ENCODE measurements at regions not wholly inside any gene's neighbourhood (a gene's known extent, or its start where the extent isn't known, plus 50 kb on each side); places are given as distances from the start of the nearest gene placed in this dataset.
A peak's percentile ranks its signal among the peaks of the same experiment; 100 is the strongest.
"Not testable (repeated sequence)": the region's sequence is repeated elsewhere in the genome, so short reads cannot be mapped to it uniquely, and the experiment has no call there.

DNA sequence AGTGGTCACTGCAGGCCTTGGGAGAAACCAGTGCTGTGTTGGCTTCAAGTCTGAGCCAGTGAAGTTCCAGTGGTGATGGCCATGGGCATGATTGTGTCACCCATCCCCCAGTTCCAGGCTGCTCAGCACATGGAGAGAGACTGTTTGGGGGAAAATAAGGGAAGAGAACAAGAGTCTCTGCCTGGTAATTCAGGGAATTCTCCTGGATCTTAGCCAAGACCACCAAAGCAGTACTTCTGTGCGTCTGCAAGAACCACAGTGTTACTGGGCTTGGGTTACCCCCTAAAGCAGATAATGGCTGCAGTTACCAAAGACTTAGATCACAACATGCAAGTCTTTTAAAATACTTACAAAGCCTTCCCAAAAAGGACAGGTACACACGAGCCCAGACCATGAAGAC, 225.0 kb upstream of the SEMA3C start:
- DNase-seq = peak; percentile 43 to 66
- H3K27me3 ChIP-seq = no peaks in the 10 kb centered on the region
- peaks cover 9% of the 10 kb centered on the region for H3K9me3 ChIP-seq (replicated peaks)
- peaks cover 13% of the 10 kb centered on the region for H3K4me1 ChIP-seq
- H3K4me3 ChIP-seq = no peak overlapping the region
- no peak overlapping the region for H3K27ac ChIP-seq
- H3K36me3 ChIP-seq = no peaks in the 10 kb centered on the region

DNA sequence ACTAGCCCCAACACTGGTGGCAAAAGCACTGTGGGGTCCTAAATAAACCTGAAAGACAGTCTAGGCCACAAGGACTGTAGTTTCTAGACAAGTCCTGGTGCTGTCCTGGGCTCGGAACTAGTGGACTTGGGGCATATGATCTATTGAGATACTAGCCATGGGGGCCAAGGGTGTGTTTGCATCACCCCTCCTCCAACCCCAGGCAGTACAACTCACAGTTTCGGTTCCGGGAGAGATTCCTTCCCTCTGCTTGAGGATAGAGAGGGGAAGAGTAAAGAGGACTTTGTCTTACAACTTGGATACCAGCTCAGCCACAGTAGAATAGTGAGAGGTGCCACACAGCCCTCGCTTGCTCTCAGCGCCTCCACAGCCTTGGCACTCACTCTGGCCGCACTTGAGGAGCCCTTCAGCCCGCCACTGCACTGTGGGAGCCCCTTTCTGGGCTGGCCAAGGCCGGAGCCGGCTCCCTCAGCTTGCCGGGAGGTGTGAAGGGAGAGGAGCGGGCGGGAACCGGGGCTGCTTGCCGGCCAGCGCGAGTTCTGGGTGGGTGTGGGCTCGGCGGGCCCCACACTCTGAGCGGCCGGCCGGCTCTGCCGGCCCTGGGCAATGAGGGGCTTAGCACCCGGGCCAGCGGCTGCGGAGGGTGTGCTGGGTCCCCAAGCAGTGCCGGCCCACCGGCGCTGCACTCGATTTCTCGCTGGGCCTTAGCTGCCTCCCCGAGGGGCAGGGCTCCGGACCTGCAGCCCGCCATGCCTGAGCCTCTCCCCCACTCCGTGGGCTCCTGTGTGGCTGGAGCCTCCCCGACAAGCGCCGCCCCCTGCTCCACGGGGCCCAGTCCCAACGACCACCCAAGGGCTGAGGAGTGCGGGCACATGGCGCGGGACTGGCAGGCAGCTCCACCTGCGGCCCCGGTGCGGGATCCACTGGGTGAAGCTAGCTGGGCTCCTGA, 222.7 kb upstream of the SEMA3C start:
- H3K36me3 ChIP-seq; H3K27me3 ChIP-seq; H3K4me3 ChIP-seq; DNase-seq; H3K27ac ChIP-seq; H3K4me1 ChIP-seq; H3K9me3 ChIP-seq (replicated peaks): not testable (repeated sequence)

- Histone ChIP-seq H3K9me3 (replicated peaks) (peaks cover 5% of the 10 kb centered on the region), H3K27me3 (no peaks in the 10 kb centered on the region), H3K4me1 (peaks cover 9% of the 10 kb centered on the region), H3K36me3 (no peaks in the 10 kb centered on the region), H3K27ac (no peak overlapping the region), H3K4me3 (no peak overlapping the region)
- no peak for DNase-seq
These were observed 221.9 kb upstream of the SEMA3C start for GRCh38 chr7:81140775-81141174.

GRCh38 chr7:81140252-81140651, 221.4 kb upstream of the SEMA3C start:
- Histone ChIP-seq H3K36me3 (no peaks in the 10 kb centered on the region), H3K9me3 (replicated peaks) (no peaks in the 10 kb centered on the region), H3K4me3 (no peak overlapping the region), H3K27ac (no peak overlapping the region), H3K4me1 (peaks cover 9% of the 10 kb centered on the region), H3K27me3 (no peaks in the 10 kb centered on the region)
- DNase-seq = no peak

- no peaks in the 10 kb centered on the region for H3K9me3 ChIP-seq (replicated peaks)
- peaks cover 5% of the 10 kb centered on the region for H3K4me1 ChIP-seq
- no peak overlapping the region for H3K27ac ChIP-seq
- DNase-seq = no peak
- H3K36me3 ChIP-seq = no peaks in the 10 kb centered on the region
- no peaks in the 10 kb centered on the region for H3K27me3 ChIP-seq
- no peak overlapping the region for H3K4me3 ChIP-seq
These were observed 220.0 kb upstream of the SEMA3C start for GRCh38 chr7:81138870-81139269.

GRCh38 chr7:81135324-81135723, 216.5 kb upstream of the SEMA3C start:
- Histone ChIP-seq H3K36me3 (no peaks in the 10 kb centered on the region), H3K27ac (no peak overlapping the region), H3K4me1 (no peaks in the 10 kb centered on the region), H3K4me3 (no peak overlapping the region), H3K9me3 (replicated peaks) (peaks cover 3% of the 10 kb centered on the region; the same call in 1 of the 2 replicates), H3K27me3 (no peaks in the 10 kb centered on the region)
- no peak for DNase-seq

DNA sequence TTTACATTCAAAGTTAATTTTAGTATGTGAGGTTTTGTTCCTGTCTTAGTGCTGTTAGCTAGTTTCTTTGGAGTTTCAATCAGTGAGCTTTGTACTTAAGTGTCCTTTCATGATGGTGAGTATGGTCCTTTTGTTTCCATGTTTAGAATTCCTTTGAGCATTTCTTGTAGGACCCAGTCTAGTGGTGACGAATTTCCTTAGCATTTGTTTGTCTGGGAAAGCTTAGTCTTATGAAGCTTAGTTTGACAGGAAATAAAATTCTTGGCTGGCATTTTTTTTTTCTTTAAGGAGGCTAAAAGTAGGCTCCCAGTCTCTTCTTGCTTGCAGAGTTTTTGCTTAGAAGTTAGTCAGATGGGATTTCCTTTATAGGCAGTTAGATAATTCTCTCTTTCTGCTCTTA, 209.2 kb upstream of the SEMA3C start:
- no peak overlapping the region for H3K27ac ChIP-seq
- H3K4me3 ChIP-seq = no peak overlapping the region
- no peaks in the 10 kb centered on the region for H3K36me3 ChIP-seq
- H3K9me3 ChIP-seq (replicated peaks) = peaks cover 11% of the 10 kb centered on the region
- H3K27me3 ChIP-seq = no peaks in the 10 kb centered on the region
- DNase-seq = no peak
- no peaks in the 10 kb centered on the region for H3K4me1 ChIP-seq

- Histone ChIP-seq H3K27me3 (no peaks in the 10 kb centered on the region), H3K4me1 (0 out of 2 replicates have a peak, but pooled peaks cover 4% of the 10 kb centered on the region), H3K27ac (no peak overlapping the region), H3K9me3 (replicated peaks) (peaks cover 4% of the 10 kb centered on the region; the same call in 1 of the 2 replicates), H3K36me3 (no peaks in the 10 kb centered on the region), H3K4me3 (no peak overlapping the region)
- DNase-seq = no peak
These were observed 202.0 kb upstream of the SEMA3C start for GRCh38 chr7:81120803-81121202.

- no peak overlapping the region for H3K27ac ChIP-seq
- H3K27me3 ChIP-seq = no peaks in the 10 kb centered on the region
- H3K4me3 ChIP-seq = no peak overlapping the region
- DNase-seq = no peak
- H3K4me1 ChIP-seq = 0 out of 2 replicates have a peak, but pooled peaks cover 4% of the 10 kb centered on the region
- H3K36me3 ChIP-seq = no peaks in the 10 kb centered on the region
- peaks cover 4% of the 10 kb centered on the region; the same call in 1 of the 2 replicates for H3K9me3 ChIP-seq (replicated peaks)
These were observed 201.3 kb upstream of the SEMA3C start for GRCh38 chr7:81120111-81120510.

- peaks cover 39% of the 10 kb centered on the region for H3K4me1 ChIP-seq
- DNase-seq = no peak
- no peak overlapping the region for H3K27ac ChIP-seq
- no peaks in the 10 kb centered on the region for H3K36me3 ChIP-seq
- no peaks in the 10 kb centered on the region for H3K27me3 ChIP-seq
- no peak overlapping the region for H3K4me3 ChIP-seq
- no peaks in the 10 kb centered on the region; the same call in 1 of the 2 replicates for H3K9me3 ChIP-seq (replicated peaks)
These were observed 195.8 kb upstream of the SEMA3C start for GRCh38 chr7:81114633-81115032.

- peak in 1 of 2 experiments; percentile 18 for DNase-seq
- peak overlapping the region; percentile 84 for H3K27ac ChIP-seq
- no peaks in the 10 kb centered on the region for H3K9me3 ChIP-seq (replicated peaks)
- peaks cover 39% of the 10 kb centered on the region for H3K4me1 ChIP-seq
- H3K27me3 ChIP-seq = no peaks in the 10 kb centered on the region
- H3K36me3 ChIP-seq = no peaks in the 10 kb centered on the region
- H3K4me3 ChIP-seq = no peak overlapping the region
These were observed 193.9 kb upstream of the SEMA3C start for GRCh38 chr7:81112731-81113130.

DNA sequence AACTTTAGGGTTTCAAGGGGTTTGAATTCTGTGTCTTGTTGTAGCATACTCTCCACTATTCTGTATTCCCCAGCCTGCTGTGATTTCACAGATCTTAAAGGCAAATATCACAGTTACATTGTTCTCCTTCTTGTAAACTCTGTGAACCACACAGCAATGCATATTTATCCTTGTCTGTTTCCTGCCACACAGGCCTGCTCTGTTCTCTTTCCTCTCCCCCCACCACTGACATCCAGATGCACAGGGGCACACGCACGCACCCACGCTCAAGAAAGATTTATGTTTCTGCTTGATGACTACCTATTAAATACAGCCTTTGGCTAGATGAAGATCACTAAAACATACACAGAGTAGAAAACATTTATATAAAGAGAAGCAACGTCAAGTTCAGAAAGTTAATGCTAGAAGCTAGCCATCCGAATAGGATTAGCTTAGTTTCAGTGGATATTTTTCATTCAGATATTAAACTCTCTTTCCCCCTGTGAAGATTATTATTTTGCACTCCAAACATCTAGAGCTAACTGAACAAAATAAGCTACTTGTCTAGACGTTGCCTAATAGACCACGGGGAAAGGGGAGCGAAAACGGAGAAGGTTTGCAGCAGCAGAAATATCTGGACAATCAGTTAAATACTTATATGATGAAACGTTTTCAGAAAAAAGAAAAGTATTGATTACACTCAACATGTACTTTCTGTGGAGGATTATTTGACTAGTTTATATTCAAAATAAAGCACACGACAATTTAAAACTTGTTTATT, 193.1 kb upstream of the SEMA3C start:
- Histone ChIP-seq H3K9me3 (replicated peaks) (no peaks in the 10 kb centered on the region), H3K27ac (peak overlapping the region; percentile 84), H3K4me1 (peaks cover 36% of the 10 kb centered on the region), H3K4me3 (peak overlapping the region; percentile 29), H3K36me3 (no peaks in the 10 kb centered on the region), H3K27me3 (no peaks in the 10 kb centered on the region)
- DNase-seq = peak; percentile 80 to 89

GRCh38 chr7:81111358-81111757, 192.5 kb upstream of the SEMA3C start:
- DNase-seq = peak; percentile 82 to 83
- Histone ChIP-seq H3K4me1 (peaks cover 36% of the 10 kb centered on the region), H3K36me3 (no peaks in the 10 kb centered on the region), H3K27me3 (no peaks in the 10 kb centered on the region), H3K4me3 (peak overlapping the region; percentile 29; the same call in 1 of the 2 replicates), H3K9me3 (replicated peaks) (no peaks in the 10 kb centered on the region), H3K27ac (peak overlapping the region; percentile 84)

DNA sequence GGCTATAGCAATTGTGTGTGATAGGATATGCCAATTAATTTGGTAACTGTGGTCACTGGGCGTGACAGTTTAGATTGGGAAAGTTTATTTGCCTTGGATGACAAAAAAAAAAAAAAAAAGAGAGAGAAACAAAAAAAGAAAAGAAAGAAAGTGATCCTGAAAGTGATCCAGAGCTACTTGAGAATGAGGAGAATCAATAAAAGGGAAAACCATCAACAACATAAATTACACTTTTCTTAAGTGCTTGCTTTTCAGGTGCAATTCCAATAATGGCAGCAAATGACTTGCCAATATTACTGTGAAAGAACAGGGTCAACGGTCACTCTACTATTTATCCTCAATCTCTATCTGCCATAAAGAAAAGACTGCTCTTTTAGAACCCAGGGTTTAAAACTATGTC, 191.8 kb upstream of the SEMA3C start:
- H3K4me1 ChIP-seq = peaks cover 36% of the 10 kb centered on the region
- no peaks in the 10 kb centered on the region for H3K36me3 ChIP-seq
- no peaks in the 10 kb centered on the region for H3K27me3 ChIP-seq
- H3K4me3 ChIP-seq = no peak overlapping the region
- peak in 1 of 2 experiments; percentile 52 for DNase-seq
- H3K27ac ChIP-seq = peak overlapping the region; percentile 84
- H3K9me3 ChIP-seq (replicated peaks) = no peaks in the 10 kb centered on the region

DNA sequence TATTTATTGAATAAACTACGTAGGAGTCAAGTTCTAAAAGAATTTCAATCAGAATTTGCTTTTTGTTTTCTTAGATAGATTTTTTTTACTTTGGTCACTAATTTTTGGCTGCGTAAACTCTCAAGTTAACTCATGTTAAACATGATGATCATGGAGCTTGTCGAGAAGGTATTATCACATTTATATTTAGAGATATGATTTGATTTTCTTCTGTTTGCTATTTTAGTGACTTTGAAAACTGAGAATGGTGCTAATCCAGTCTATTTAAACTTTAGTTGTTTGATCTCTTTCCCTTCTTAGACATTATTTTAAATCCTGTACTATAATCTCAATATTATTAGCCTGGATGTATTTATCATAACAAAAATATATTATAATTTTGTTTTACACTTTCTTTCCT, 179.4 kb upstream of the SEMA3C start:
- no peaks in the 10 kb centered on the region for H3K4me1 ChIP-seq
- H3K4me3 ChIP-seq = no peak overlapping the region
- no peak overlapping the region for H3K27ac ChIP-seq
- no peaks in the 10 kb centered on the region for H3K27me3 ChIP-seq
- DNase-seq = no peak
- H3K9me3 ChIP-seq (replicated peaks) = no peaks in the 10 kb centered on the region; the same call in 1 of the 2 replicates
- H3K36me3 ChIP-seq = no peaks in the 10 kb centered on the region
